ENCODE measurements at regions not wholly inside any gene's neighbourhood (a gene's known extent, or its start where the extent isn't known, plus 50 kb on each side); places are given as distances from the start of the nearest gene placed in this dataset.

GRCh38 chr13:83722443-83722842 is 159.8 kb downstream of the SLITRK1 start:
- TF ChIP-seq CTCF (IDR thresholded peaks at IDR 0.05; ENCODE audit: poor library complexity), result no peak
- no peak for TF ChIP-seq EZH2phosphoT487 (IDR thresholded peaks at IDR 0.05; ENCODE audit: low read depth, severe bottlenecking, unreplicated experiment)

Measured in hepatocyte (in vitro differentiated cells).